ENCODE measurements at regions not wholly inside any gene's neighbourhood (a gene's known extent, or its start where the extent isn't known, plus 50 kb on each side); places are given as distances from the start of the nearest gene placed in this dataset.

- no peak for TF ChIP-seq CTCF (conservative IDR thresholded peaks at IDR 0.05 in 1 of 2, IDR thresholded peaks at IDR 0.05 in 1 of 2; ENCODE audit: low read depth in 1 of 2, low read length in 2 of 2)
- TF ChIP-seq EZH2 (IDR thresholded peaks at IDR 0.05; ENCODE audit: low read length, missing control alignments), result no peak
Measured at GRCh38 chrX:1852082-1852481, 237.2 kb downstream of the ASMT start.

Measured in fibroblast of lung (primary cell).